Cerebellar cortex (tissue), 1 donor: ENCODE measurements at regions not wholly inside any gene's neighbourhood (a gene's known extent, or its start where the extent isn't known, plus 50 kb on each side); places are given as distances from the start of the nearest gene placed in this dataset.
A peak's percentile ranks its signal among the peaks of the same experiment; 100 is the strongest.
"Not testable (repeated sequence)": the region's sequence is repeated elsewhere in the genome, so short reads cannot be mapped to it uniquely, and the experiment has no call there.

Experiments used
- DNase-seq: peaks from one replicate; pipeline ENCODE4 v3.0.0-alpha.2; 2015; ENCODE audit warnings: low spot score

DNA sequence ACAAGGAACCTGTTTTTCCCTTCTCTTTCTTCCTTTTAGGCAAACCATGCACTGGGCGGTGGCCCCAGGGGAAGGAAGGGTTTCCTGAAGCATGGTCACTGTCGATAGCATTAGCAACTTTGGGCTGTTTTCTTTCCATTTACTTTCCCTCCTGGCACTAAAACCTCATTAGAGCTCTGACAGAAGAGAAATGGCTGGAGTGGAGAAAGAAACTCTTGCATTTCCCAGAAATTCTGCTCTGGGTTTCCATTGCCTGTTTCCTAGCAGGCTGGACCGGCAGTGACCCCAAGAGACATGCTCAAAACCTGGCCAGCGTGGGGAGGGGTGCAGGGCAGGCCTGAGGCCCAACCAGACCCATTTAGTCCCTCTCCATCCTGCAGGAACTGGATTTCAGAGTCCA, 230.7 kb upstream of the CCL2 start:
- no peak for DNase-seq

DNA sequence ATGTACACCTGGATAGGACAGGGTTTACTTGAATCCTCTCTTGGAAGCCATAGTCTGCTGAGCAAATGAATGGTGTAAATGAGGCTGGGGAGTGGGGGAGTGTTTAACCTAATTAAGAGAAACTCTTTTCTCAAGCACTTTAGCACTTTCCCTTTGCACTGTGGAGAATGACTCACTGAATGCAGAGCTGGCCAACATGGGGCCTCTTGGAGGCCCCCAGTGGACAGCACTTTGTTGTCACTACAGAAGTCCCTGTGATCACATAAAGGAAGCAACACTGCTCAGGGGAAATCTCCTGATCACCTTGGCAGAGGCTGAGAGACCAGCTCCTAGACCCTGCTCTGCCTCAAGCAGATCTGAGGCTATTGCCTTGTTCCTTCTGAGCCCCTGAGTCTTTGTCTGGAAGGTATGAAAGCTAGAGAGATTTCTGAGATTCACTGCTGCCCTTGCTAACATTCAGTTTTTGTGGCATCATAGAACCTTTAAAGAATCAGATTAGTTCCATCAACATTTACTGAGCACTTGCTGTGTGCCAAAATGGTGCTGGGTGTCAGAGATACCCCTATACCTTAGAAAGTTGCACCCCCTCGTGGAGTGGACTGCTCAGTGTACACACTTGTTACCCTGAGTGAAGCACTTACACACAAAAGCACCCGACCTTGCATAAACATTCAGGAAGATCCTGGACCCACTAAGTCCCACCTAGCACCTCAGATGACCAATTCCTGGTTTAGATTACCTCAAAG, 230.1 kb upstream of the CCL2 start:
- DNase-seq = no peak

DNA sequence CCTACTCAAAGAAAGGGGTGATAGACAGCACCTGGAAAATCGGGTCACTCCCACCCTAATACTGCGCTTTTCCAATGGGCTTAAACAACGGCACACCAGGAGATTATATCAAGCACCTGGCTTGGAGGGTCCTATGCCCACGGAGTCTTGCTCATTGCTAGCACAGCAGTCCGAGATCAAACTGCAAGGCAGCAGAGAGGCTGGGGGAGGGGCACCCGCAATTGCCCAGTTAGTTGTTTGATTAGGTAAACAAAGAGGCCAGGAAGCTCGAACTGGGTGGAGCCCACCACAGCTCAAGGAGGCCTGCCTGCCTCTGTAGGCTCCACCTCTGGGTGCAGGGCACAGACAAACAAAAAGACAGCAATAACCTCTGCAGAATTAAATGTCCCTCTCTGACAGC, 224.5 kb upstream of the CCL2 start:
- not testable (repeated sequence) for DNase-seq

DNA sequence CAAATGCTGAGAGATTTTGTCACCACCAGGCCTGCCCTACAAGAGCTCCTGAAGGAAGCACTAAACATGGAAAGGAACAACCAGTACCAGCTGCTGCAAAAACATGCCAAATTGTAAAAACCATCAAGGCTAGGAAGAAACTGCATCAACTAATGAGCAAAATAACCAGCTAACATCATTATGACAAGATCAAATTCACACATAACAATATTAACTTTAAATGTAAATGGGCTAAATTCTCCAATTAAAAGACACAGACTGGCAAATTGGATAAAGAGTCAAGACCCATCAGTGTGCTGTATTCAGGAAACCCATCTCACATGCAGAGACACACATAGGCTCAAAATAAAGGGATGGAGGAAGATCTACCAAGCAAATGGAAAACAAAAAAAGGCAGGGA, 222.8 kb upstream of the CCL2 start:
- DNase-seq = not testable (repeated sequence)

DNA sequence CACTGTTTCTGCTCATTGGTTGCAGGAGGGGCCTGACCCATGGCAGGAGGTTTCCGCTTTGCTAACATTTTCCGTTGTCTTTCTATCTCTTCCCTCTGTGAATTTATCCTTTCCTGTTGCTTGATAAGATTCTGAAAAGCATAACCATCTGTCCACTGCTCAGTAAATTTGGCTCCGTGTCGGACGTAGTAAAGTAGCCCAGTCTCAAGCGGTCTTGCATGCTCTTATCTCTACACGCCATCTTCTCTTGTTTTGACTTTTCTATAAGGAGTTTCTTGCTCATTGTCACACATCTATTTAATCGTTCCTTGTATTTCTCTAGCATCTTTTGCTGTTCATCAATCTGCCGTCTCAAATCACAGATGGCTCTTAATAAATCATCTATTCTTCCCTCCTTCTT, 216.3 kb upstream of the CCL2 start:
- peak; percentile 72 for DNase-seq

DNA sequence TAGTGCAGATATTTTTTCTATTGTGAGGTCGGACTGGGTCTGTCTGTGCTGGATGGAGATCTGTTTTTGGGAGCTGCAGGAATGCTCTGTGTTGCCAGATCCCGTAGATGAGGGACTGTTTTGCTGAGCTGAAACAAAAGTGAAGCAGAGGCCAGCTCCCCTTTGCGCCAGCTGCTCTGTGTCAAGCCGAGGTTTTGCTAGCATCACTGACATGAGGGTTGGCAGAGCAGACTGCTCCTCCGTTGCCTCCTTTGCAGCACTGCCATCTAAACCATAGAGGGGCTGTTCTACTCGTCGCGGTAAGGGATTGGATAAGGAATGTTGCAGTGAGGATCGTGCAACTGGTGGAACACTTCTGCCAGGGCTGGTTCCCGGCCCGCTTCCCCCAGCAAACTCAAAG, 215.9 kb upstream of the CCL2 start:
- DNase-seq = peak; percentile 75

DNA sequence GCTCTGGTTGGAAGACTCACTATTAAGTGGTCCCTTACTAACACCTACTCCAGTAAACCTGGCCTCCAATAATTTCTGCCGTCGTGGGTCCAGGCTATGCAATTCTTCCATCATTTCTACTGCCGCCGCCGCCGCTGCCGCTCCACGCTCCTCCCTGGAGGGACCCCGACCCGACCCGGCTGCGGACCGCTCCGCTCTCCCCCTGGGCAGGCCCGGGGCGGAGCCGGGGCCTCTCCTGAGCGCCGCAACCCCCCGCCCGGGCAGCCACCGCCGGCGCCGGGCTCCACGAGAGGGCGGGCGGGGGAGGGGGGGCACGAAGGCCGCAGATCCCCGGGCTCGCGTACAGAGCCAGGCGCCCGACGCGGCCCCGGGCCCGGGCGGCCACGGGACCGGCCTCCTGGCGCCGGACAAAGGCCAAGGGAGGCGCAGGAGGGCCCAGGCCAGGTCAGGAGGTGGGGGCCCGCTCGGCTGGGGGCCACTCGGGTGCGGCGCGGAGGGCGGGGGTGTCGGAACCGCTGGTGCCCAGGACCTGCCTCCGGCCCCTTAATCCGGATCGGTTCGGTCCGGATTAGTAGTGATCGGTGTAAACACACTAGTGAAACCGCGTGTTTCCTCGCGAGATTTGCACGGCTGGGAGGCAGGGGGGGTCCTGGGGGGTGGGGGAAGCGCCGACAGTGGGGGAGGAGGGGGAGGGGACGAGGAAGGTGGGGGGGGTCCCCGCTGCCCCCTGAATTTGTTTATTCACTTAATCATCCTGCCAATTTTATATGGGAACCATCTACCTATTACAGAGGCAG, 215.1 kb upstream of the CCL2 start:
- not testable (repeated sequence) for DNase-seq

DNA sequence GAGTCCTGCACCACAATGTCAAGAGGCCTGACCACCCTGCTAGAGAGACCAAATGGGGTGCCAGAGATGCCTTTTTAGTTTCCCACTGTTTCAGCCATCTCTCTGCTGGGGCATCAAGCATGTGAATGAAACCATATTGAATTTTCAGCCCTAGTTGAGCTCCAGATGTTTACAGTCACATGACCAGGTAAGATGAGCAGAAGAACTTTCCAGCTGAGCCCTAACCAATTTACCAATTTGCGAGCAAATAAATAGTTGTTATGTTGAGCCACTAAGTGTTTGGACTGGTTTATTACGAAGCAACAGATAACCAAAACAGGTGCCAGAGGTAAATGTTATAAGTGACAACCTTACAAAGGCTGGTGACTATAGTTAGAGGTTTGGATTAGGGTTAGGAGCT, 209.1 kb upstream of the CCL2 start:
- no peak for DNase-seq

DNA sequence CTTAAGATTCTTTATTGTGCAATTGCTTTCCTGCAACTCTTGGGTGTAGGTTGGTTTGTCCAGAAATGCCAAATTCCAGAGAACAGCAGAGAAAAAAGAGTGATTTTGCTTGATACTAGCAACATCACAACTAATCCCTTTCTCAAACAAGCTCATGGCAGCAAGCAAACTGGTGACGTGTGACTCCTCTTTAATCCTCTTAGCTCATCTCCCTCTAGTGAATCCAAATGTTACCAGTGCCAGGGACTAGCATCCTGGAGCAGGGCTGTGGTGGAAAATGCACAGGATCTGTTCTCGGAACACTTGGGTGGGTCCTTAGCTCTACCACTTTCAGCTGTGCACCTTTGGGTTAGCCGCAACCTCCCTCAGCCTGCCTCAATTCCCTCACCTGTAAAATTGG, 204.0 kb upstream of the CCL2 start:
- peak; percentile 54 for DNase-seq

DNA sequence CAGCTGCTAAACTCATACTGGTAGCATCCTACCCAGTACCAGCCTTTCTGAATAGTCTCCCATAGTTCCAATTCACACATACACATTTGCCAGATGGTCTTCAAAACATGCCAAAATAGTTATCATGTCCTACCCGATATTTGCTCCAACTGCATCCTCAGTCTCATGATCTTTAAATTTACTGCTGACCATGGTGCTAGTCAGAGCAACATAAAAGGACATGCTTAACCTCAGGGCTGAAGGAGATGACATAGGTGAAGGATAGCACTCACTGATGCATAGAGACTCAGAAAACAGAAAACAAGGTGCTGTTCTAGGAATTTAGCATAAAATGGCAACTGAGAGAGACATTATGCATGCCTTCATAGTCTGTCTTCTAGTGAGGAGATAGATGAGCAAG, 200.6 kb upstream of the CCL2 start:
- no peak for DNase-seq

DNA sequence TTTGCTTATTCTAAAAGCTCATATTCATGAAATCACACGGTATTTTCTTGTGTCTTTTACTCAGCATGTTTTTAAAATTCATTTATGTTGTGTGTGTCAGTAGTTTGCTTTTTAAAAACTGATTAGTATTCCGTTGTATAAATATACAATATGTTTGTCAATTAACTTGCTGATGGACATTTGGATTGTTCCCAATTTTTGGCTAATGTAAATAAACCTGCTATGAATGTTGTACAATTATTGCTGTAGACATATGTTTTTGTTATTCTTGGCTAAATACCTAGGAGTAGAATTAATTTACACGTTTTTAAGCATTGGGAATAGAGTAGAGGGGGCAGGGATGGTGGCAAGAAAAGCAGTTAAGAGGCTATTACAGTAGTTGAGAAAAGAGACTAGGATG, 199.5 kb upstream of the CCL2 start:
- DNase-seq = no peak

DNA sequence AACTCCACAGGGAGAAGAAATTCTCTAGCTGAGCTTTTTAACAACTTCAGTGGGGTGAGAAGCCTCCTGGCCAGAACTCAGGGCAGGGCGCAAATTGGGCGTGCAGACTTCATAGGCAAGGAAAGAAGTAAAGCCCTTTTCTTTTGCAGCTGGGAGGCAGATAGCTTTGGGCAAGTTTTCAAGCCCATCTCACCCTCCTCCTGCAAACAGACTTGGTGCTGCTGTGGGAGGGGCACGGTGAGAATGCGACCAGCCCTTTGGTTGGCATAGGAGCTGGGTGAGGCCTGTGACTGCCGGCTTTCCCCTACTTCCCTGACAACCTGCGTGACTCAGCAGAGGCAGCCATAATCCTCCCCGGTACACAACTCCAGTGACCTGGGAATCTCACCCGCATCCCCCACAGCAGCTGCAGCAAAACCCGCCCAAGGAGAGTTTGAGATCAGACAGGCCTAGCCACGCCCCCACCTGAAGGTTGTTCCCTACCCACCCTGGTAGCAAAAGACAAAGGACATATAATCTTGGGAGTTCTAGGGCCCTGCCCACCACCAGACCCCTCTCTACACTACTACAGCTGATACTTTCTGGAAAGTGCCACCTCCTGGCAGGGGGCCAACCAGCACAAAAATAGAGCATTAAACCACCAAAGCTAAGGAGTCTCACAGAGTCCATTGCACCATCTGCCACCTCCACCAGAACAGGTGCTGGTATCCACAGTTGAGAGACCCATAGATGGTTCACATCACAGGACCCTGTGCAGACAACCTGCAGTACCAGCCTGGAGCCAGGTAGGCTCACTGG, 195.5 kb upstream of the CCL2 start:
- DNase-seq = no peak

DNA sequence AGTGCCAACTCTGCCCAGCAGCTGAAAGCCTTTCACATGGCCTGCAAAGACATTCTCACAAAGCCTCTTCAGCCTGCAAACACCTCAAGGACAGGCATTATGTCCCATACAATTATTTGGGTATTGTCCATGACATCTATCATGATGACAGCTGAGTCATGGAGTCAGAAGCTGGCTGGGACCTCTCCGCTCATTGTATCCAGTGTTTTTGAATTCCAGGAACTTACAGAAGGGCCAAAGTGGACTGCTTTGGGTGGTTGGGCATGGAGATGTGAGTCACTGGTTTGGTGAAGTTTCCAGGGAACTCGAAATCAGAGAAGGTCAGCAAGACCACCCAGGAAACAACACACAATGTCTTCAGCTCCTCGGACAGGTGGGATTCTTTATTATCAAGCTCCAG, 188.6 kb upstream of the CCL2 start:
- no peak for DNase-seq

DNA sequence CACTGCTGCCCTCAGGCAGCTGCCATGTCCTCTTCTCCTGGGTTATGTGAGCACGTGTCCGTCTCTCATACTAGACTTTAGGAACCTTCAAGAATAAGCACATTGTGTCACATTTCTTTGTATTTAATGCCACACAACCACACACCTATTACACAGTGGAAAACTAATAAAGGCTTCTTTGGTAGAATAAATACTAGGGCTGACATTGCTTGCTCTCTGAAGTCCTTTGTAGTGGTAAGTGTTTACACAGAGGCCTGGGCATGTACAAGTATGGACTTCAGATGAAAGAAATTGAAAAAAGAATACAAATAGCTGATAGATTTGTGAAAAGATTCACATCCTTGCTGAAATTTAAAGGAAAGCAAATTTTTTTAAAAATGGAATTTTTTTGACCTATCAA, 188.1 kb upstream of the CCL2 start:
- no peak for DNase-seq

DNA sequence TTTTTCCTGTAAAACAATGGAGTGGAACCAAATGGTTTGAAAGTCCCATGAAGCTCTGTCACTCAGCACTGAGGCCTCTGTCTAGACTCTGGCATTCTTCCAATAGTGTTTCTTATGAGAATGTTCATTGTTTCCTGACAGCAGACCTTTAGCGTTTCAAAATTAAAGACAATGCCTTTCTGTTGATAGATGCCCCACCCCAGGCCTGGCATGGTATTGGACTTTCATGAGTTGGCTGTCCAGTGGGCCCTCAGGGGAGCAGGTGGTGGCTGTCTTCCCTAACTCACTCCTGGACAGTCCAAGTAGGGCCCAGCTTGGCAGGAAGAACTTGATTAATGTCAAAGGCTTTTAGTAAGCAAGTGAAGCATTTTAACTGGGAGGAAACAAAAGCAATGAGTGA, 186.5 kb upstream of the CCL2 start:
- no peak for DNase-seq

DNA sequence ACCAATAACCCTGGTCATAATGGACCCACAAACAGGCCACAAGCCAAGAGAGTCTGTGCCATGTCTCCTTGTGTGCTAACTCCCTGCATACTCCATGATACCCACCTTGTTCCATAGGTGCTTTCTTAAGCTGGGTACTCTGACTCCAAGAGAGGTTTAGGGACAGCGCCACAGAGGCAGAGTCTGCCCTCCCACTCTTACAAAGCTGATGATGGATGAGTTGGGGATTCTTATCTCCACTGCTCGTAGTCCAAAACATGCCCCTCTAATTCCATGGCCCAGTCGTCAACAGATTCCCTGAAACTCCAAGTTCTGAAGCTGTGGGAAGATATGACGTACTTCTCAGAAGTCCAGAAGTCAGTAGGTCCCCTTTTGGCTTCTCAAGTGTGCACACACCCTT, 184.4 kb upstream of the CCL2 start:
- DNase-seq = no peak

DNA sequence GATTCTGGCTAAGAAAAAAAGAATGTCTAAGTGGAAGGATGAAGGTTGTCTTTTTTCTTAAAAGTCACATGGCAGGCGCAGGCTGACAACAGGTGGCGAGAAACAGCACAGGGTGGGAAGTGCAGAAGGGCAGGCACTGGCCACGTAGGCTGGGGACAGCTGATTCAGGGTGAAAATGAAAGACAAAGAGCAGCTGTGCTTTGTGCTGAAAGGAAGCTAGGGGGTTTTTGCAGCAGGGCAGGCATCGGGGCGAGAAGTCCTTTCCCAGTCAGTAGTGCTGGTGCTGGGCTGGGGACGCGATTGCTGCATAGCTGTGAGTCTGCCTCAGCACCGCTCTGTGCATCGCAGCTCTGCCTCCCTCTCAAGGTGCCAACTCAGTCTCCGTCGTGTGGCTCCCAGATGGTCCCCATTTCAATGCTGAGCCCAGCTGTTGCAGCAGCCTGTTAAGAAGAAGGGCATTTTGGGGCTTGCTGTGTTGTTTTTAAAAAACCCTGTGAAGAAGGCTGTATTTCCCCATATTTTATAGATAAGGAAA, 183.1 kb upstream of the CCL2 start:
- DNase-seq = no peak

DNA sequence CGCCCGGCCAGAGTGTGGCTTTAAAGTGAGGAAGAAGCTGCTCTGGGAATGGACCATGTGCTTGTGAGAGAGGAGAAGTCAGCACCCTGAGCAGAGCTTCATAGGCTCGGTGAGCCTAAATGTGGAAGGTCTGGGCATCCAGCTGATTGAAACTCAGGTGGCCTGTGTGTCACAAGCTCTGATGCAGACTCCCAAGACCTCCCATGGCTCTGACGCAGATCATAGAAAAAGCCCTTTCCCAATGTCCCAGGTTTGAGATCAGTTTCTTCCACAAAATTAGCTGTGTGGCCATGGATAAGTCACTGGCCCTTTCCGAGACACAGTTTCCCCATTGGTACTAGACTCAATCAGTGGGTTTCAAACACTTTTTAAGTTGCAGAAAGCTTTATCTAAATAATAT, 180.0 kb upstream of the CCL2 start:
- no peak for DNase-seq

DNA sequence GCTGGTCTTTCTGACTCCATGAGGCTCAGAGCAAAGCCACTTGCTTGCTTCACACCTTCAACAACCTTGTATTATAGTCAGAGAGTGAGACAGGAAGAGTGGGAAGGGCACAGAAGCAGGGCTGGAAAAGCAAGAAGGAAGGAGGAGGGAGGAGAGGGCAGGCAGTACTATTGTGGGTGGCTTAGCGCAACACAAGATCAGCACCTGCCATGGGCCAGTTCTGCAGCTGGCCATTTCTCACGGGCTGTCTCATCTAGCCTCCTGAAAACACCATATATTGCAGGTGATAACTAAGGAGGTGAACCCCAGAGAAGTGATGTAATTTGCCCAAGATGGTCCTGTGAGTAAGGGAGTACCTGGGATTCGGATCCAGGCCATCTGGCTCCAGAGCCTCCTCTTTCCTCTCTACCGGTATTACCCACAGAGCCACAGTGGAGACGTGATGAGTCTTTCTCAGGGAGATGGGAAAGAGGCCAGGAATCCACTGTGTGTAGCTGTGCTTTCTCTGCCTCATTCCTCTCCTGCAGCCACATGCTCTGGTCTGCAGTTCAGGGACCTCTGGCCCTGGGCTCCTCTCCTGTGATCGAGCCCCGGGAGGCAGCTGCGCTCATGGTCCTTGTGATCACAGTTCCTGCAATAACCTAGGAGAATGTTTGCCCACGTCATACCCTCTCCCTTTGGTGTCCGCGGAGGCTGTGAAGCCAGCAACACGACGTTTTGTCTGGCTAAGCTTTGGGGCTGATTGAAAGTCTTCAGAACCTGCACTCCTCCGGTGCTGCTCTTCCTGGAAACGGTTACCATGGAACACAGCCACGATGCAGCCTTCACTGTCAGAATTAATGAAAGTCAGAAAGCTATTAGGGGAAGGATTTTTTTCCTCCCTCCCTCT, 178.1 kb upstream of the CCL2 start:
- DNase-seq = peak; percentile 94

DNA sequence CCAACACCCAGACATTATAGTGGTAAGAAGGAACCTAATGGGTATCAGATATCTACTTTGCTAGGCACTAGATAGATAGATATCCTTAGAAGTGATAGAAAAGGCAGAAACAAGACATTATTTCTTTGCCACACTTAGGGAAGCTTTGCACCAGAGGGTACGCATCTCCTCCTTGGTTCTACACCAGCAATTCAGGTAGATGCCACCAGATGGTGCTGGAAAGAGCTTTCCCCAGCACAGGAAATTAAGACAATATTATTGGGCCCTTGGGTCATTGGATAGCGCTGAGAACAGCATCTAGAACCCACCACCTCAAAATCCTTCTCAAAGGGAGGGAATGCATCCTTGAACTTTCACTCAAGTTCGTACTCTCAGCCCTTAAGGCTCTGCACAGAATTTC, 173.8 kb upstream of the CCL2 start:
- DNase-seq = no peak

DNA sequence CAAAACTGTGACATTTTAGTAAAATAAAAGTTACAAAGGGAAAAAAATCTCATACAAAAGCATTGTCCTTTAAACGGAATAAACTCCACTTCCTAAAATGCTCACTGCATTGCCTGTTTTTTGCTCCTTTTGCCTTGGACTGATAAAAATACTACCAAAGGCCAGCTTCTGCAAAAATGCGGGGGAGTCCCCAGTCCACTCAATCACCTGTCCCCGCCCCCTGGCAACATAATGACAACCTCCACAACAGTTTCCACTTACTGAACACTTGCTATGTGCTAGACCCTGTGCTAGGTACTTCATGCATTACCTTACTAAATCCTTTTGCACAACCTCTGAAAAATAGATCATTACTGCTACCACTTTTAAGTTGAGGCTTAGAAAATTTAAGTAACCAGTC, 172.7 kb upstream of the CCL2 start:
- DNase-seq = no peak

DNA sequence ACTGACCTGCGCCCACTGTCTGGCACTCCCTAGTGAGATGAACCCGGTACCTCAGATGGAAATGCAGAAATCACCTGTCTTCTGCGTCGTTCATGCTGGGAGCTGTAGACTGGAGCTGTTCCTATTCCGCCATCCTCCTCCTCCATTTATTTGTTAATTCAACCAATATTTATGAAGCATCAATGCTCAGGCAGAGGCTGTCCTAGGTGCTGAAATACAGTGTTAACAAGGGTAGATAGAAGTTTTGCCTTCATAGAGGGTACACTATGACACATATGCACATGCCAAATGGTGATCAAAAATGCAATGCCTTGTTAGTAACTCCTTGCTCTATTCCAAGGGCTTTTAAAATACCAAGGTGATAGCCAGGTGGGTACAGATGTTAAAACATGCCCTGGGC, 166.0 kb upstream of the CCL2 start:
- not testable (repeated sequence) for DNase-seq
